ENCODE measurements at regions not wholly inside any gene's neighbourhood (a gene's known extent, or its start where the extent isn't known, plus 50 kb on each side); places are given as distances from the start of the nearest gene placed in this dataset.

- Histone ChIP-seq H3K23ac (ENCODE audit: insufficient read length) (no peak overlapping the region), H4K5ac (ENCODE audit: insufficient read length, low read depth, low read length) (no peak overlapping the region), H3K79me2 (ENCODE audit: control insufficient read depth in 1 of 2, insufficient read depth in 2 of 2, low read length in 2 of 2) (no peaks in the 10 kb centered on the region)
These were observed 851.8 kb downstream of the TMTC2 start for GRCh38 chr12:83538361-83538965.

More at GRCh38 chr12:83538361-83538965, 851.8 kb downstream of the TMTC2 start:
- no peak overlapping the region for H2BK20ac ChIP-seq (ENCODE audit: low read length)
- H3K4me3 ChIP-seq (ENCODE audit: extremely low read depth in 1 of 4, insufficient read depth in 2 of 4, low read depth in 3 of 4, low read length in 4 of 4) = no peak overlapping the region
- peaks cover 0 to 3% (median 0%) of the 10 kb centered on the region in 4 experiments; a peak in 2 of 7 replicates for H3K4me1 ChIP-seq (replicated peaks in 1 of 4; ENCODE audit: control insufficient read depth in 3 of 4, insufficient read depth in 4 of 4, low read length in 3 of 4)
- DNase-seq (ENCODE audit: low read depth in 1 of 2, low spot score in 2 of 2) (no peak), FAIRE-seq (no peak)
- no peak overlapping the region for H4K8ac ChIP-seq (ENCODE audit: extremely low read depth, insufficient read depth, low read length)
- H3K4me2 ChIP-seq (ENCODE audit: insufficient read depth in 1 of 2, low read depth in 2 of 2, low read length in 2 of 2) = no peak overlapping the region
- no peak overlapping the region for H3K4ac ChIP-seq (replicated peaks; ENCODE audit: insufficient read length, low read depth, low read length)
- POLR2A ChIA-PET (ENCODE audit: partially characterized antibody) = no interaction called here
- H2AFZ ChIP-seq (ENCODE audit: low read length) = no peak overlapping the region
- no peaks in the 10 kb centered on the region for H3K79me1 ChIP-seq (ENCODE audit: low read depth, low read length)
- H4K91ac ChIP-seq (replicated peaks; ENCODE audit: insufficient read length, low read length) = no peak overlapping the region
- H2BK5ac ChIP-seq (ENCODE audit: low read depth, low read length) = no peak overlapping the region
- no peak overlapping the region for H2BK15ac ChIP-seq (ENCODE audit: low read length)
- WGBS, 2 experiments (ENCODE audit: extremely low coverage in 1 of 2, insufficient coverage in 1 of 2, insufficient read length in 1 of 2, insufficient replicate concordance in 2 of 2, low coverage in 1 of 2, low lambda C conversion rate in 2 of 2, missing lambda C conversion rate in 1 of 2) = 91% methylated on average over 3 of the region's 3 CpGs; no CpG with 5 or more reads in 1 of the 2 experiments
- no peak overlapping the region for H3K18ac ChIP-seq (ENCODE audit: extremely low read depth, low read length)
- no peak overlapping the region for H3K27ac ChIP-seq (ENCODE audit: low read depth, low read length)
- no peak overlapping the region for H2BK12ac ChIP-seq (ENCODE audit: low read depth, low read length)
- H3K56ac ChIP-seq (replicated peaks; ENCODE audit: insufficient read length, low read depth, low read length) = no peak overlapping the region
- no peak overlapping the region for H3K14ac ChIP-seq (ENCODE audit: insufficient read length)
- TF ChIP-seq RNF2 (IDR thresholded peaks at IDR 0.05; ENCODE audit: borderline replicate concordance, low read depth, low read length, missing control alignments, poor library complexity, severe bottlenecking) (no peak), RFX5 (IDR thresholded peaks at IDR 0.05; ENCODE audit: borderline replicate concordance, low read depth, low read length) (no peak), CBX5 (IDR thresholded peaks at IDR 0.05; ENCODE audit: low read depth, low read length) (no peak), FOSL1 (IDR thresholded peaks at IDR 0.05; ENCODE audit: insufficient read depth, low read depth, low read length) (no peak), HDAC2 (IDR thresholded peaks at IDR 0.05; ENCODE audit: borderline replicate concordance in 1 of 2, low read depth in 2 of 2, low read length in 2 of 2) (no peak), POLR2A (IDR thresholded peaks at IDR 0.05; ENCODE audit: control extremely low read depth in 1 of 2, low read depth in 2 of 2, low read length in 2 of 2) (no peak), SIRT6 (IDR thresholded peaks at IDR 0.05; ENCODE audit: low read length) (no peak), YY1 (IDR thresholded peaks at IDR 0.05; ENCODE audit: low read depth, low read length) (no peak), SRF (IDR thresholded peaks at IDR 0.05; ENCODE audit: low read depth, low read length) (no peak)
- no peak overlapping the region for H2AK5ac ChIP-seq (ENCODE audit: low read depth, low read length)
- H2BK120ac ChIP-seq (replicated peaks; ENCODE audit: low read depth, low read length) = no peak overlapping the region
- no peaks in the 10 kb centered on the region for H3K27me3 ChIP-seq (replicated peaks in 1 of 4; ENCODE audit: control insufficient read depth in 3 of 4, extremely low read depth in 1 of 4, insufficient read depth in 3 of 4, low read length in 3 of 4)
- H3K9me3 ChIP-seq (ENCODE audit: insufficient read depth in 2 of 2, low read depth in 1 of 2, low read length in 1 of 2) = no peaks in the 10 kb centered on the region
- CTCF ChIA-PET (ENCODE audit: partially characterized antibody) = no interaction called here
- H3K23me2 ChIP-seq (ENCODE audit: low read depth, low read length) = no peaks in the 10 kb centered on the region
- no peaks in the 10 kb centered on the region for H4K20me1 ChIP-seq (replicated peaks in 1 of 2; ENCODE audit: control insufficient read depth in 1 of 2, insufficient read depth in 2 of 2, low read length in 2 of 2)
- H3K36me3 ChIP-seq (ENCODE audit: control insufficient read depth in 2 of 4, insufficient read depth in 4 of 4, low read length in 3 of 4) = no peaks in the 10 kb centered on the region
- no peak overlapping the region for H3K9ac ChIP-seq (replicated peaks in 1 of 4; ENCODE audit: extremely low read depth in 1 of 4, low read depth in 3 of 4, low read length in 3 of 4)

Measured in H1 (cell line).